NCI-H2196 (cell line): ENCODE measurements at regions not wholly inside any gene's neighbourhood (a gene's known extent, or its start where the extent isn't known, plus 50 kb on each side); places are given as distances from the start of the nearest gene placed in this dataset.

Experiments used
- DNase-seq: peaks from one replicate; lab custom pipeline; 2025; ENCODE audit not compliant: unreplicated experiment; lab: John Stamatoyannopoulos, UW

DNA sequence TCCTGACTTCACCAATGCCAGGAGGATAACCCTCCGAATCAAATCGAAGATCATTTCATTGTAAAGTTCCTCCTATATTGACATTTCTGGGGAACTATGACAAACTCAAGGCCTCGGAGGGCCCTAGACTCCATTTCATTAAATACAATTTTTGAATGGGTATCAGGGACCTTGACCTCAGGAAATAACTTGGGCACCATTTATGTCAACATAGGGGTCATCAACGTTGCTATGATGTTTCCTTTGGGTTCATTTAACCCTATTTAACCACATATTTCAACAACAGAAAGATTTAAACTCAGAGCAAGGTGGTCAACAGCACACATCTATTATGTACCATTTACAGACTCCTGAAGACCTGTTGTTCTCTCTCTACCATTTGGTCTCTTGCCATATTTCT lies 395.1 kb downstream of the TRIML1 start:
- DNase-seq, result no peak

DNA sequence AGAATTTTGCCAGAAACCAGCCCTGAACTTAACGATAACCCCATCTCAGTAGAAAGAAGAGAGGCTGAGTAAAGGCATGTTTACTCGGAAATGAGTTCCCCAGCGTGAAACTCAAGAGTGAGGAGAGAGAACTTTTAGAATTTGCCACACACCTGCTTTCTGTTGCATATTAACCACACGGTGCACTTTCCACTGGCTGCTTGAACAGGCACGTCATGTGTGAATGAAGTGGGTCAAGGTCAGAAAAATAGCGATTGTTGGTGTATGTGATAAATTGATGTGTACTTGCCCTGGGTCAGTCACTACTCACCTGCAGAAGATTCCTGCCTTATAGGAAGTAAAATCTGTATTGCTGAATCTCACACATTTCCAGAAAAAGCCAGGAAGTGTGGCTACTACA lies 395.7 kb downstream of the TRIML1 start:
- no peak for DNase-seq

DNA sequence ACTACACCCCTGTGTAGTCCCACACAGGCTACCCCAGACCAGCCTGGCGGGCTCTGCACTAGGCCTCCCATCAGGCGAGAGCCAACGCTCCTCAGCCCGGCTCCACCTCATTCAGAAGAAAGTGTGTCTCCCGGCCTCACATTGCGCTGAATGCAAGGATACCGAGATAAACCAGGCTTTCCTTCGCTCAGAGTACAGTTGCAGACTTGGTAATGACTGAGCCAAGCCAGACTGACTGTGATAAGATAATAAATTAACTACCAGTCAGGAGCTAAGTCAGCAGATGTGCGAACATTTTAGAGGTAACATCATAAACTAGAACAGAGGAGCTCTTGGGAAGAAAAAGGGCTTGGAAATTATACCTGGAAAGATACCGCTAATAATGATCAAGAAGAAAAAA lies 397.6 kb downstream of the TRIML1 start:
- DNase-seq, result no peak

DNA sequence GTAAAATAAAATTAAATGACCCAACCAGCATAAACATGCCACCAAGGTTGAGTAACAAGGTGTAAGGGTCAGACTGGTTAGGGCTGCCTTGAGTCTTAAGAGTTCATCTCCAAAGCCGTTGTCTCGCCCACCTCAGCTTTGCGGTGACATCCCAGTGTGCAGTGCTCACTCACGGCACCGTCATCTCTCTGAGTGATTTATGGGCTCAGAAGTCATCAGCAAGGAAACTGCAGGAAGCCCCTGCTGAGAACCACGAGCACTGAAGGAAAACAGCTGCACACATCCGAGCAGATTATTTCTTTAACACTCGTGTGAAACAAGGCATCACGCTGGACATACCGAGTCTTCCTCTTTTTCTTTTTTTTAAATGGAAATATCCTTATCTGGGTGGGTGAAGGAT lies 411.1 kb downstream of the TRIML1 start:
- DNase-seq, result no peak

DNA sequence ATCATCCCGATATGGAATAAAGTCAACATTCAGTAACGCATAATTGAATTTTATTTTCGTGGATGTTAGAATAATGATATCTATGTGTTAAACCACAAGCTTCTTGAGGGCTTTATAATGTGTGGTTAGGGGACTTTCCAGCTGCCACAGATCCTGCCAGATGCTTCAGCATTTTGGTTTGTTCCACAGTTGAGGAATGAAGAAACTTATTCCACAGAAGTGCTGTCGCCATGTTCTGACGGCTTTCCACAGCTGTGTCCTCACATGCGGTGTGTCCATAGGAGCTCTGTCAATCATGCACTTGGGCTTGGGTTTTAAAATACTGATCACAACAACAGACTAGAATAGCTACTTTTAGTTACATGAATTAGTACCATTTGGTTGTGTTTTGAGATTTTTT lies 411.9 kb downstream of the TRIML1 start:
- no peak for DNase-seq

DNA sequence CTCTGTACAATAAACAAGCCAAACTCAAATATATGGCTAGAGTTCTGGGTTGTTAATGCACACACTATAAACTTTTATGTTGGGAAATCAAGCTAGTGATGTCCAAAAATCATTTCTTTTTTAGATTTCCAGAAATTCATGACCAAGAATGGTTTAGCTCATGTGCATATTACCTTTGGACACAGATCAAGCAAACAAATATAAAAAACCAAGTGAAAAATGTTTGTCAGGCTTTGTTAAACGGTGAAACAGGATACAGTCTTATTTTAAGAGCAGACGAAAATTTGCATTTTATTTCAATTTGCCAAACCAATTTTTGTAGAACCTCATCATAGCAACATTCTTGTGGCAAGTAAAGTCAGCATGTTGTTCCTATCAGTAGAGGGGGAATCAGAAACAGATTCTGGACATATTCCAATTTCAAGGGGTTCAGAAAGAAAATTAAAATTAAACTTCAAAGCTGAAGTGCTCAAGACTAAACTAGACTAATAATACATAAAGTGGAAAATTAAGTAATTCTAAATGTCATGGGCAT lies 413.6 kb downstream of the TRIML1 start:
- no peak for DNase-seq

DNA sequence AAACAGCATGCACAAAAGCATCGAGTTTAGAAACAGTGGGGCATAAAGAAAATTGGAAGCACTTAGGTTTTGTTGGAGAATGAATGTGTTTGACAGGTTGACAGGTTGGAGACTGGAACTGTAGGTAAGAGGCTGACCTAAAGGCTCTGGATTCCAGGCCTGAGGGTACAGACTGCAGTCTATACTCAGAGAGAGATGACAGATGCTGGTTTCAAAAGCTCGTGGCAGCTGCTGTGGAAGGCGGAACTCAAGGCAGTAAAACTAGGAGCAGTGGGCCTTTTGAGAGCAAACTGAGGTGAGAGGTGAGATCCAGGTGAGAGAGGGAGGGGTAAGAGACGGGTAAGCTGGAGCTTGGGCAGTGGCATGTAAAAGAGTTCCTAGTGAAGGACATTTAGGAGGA lies 415.2 kb downstream of the TRIML1 start:
- DNase-seq, result no peak

DNA sequence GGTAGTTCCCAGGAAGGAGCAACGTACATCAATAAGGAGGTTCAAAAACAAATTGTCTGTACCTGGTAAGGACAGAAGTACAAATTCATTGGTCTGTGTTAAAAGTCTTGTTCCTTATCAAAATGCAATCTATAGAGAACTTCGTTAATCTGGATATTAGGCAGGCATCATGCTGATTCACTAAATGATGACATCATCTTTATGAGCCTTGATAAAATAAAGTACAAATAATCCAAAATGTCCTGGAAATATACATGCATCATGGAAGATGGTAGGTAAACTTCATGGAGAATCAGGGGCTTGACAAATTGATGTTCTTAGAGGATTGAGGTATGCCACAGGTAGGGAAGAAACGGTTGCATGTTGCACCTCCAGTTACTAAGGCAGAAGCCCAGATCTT lies 433.9 kb downstream of the TRIML1 start:
- no peak for DNase-seq

DNA sequence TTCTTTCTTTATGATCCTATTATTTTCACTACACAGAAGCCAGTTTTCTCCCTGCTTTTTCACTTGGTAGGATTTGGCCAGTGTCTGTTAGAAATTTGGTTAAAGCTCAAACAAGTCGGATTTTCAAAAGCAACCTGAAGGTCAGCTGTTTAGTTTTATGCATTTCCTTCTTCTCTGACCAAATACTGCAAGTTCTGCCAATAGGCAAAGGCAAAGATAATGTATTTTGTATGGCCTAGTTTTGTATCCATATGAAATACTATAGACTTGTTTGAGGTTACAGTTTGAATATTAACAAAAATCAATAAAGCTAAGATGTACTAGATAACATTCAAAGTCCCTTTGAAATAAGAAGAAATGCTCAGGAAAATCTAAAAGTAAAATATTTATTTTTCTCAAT lies 439.4 kb downstream of the TRIML1 start:
- DNase-seq, result no peak

DNA sequence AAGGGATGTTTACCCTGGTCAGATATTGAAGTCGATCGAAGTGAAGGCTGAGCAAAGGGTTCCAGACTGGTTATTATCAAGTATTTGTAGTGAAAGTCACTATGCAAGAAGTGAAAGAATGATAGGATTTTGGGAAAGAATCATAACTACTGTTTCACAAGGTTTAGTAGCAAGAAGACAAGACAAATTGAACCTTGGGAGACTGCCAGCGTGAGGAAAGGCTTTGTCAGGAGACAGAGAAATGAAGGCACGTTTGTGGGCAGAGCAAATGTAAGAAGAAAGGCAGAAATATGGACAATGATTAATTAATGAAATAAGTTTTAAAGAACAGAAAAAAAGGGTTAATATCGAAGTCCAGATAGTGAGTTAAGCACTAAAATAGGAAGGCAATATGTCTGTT lies 456.8 kb downstream of the TRIML1 start:
- no peak for DNase-seq

DNA sequence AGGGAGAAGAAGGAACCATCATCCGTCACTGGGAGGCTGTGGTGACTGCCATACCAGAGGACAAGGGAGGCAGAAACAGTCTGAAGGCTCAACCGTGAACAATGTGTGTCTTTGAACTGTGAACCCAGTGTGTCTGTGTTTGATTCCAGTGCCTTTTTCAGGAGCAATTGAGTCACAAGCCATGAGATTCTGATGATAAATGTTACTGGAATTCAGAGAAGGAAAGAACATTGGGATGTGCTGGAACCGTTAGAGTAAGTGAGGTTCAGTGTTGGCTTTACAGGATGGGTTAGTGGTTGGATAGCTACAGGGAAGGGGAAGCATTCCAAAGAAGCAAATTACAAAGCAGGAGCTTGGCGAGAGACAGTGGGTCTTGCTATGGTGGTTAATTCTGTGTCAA lies 464.4 kb downstream of the TRIML1 start:
- DNase-seq, result no peak

DNA sequence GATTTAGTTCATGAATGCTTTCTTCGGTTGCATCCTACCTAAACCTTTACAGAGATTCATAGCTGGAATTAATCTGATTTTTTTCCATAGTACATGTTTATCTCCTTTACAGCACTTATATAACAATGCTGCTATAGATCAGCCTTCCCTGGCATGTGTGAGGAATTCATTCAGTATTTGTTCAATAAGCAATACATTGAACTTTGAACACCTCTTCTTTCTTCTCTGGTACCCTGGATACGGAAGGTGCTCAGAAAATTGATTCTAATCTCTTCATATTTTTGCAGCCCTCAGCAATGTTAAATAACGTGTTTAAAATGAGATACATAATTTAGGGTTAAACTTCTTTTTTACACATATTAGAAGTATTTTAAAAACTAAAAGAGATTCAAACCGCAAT lies 467.4 kb downstream of the TRIML1 start:
- no peak for DNase-seq

DNA sequence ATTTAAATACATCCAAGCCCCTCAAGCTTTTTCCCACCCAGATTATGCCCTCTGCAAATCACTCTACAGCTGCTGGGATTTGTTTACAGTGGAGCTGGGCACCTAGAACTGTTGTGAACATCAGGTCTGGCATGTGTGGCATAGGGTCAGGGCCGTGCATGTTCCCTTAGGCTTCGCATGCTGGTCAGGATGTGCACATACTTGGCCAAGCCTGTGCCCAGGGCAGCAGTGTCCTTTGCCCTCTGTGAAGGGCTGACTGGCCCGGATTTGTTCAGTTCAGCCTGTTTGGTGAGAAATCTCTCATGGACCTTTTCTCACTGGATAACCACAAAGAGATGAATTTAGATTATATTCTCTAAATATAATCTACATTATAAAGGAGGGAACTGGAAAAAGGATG lies 471.9 kb downstream of the TRIML1 start:
- no peak for DNase-seq

DNA sequence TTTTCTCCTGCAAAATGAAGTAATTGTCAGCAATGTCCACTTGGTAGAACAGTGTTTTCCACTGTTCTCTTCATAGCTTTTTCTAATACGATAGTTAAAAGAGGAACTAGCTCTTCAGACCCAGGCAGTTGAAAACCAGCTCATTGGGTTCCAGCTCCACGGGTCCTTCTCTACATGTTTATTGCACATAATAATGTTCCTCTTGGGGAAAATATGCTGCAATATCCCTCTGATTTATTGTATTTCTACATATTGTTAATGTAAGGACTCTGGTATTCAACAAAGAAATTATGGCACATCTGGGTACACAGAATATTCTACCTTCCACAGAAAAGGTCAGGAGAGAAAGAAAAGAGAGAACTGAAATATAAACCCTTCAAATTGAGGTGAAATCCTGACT lies 473.4 kb downstream of the TRIML1 start:
- no peak for DNase-seq

DNA sequence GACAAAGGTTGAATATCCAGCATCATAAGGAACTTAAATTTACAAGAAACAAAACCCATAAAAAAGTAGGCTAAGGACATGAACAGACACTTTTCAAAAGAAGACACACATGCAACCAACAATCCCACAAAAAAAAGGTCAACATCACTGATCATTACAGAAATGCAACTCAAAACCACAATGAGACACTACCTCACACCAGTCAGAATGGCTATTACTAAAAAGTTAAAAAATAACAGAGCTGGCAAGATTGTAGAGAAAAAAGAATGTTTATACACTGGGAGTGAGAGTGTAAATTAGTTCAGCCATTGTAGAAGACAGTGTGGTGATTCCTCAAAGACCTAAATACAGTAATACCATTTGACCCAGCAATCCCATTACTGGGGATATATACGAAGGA lies 474.7 kb downstream of the TRIML1 start:
- no peak for DNase-seq

DNA sequence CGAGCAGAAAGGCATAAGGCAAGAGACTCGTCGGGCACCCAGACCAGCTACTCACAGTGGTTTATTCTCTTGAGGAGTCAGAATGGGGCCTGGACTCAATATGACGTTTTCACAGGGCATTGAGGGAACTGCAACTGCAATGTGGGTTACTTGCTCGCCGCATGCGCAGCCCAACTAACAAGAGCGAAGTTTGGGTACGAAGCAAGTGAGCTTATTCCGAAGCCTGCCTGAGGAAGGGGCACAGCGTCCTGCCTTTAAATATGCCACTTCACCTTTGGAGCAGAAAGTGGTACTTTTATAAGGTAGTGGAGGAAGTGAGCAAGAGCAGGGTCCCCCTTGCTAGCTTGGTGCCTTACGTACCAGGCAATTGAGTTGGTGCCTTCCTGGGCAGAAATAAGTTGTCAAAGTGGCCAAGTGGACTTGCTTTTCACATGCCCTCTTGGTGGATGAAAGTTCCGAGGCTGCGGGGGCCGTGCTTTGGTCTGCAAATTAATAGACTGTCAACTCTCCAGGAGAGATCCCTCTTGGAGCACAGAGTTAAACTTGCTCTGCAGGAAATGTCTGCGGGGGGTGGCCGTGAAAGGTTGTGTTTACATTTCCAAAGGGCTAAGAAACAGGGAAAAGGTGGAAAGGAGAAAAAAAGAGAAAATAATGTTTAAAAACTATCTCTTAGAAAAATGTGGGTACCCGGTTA lies 480.4 kb downstream of the TRIML1 start:
- no peak for DNase-seq

DNA sequence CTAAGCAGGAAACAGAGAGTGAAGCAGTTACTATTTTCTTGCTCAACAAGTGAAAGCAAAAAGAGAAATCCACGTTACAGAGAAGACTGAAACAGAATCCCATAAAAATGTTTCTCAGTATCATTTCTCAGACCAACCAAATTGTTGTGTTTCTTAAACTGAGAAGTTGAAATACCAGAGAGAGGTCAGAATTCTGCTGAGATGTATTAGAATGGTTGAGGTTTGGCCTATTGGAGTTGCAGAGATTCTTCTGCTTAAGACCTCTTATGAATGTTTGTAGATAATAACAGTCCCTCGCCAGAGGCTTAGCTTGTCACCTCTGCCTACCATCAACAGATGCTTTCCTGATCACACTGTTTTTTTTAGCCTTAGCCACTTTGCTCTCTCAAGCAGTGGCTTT lies 481.4 kb downstream of the TRIML1 start:
- no peak for DNase-seq

DNA sequence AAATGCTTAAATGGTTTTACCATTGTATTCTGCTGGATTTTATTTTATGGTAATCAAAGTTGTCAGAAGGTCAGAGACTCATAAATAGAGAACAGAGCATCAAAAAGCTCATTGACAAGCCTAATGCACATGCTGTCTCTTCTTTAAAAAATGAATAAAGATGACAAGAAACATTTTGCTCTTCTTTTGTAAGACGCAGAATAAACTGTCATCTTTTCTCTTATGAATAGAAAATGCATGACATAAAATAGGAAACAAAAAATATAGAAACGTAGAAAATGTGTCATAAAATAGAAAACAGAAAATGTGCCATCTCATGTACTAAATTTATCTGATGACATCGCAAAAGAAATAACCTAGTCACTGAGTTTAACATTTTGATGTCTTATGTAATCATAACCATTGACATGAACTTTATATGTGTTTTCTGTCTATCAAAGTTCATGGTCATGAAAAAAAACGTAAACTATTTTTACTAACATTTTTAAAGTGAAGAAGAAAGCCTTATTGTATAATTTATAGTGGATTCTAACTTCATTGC lies 484.1 kb downstream of the TRIML1 start:
- no peak for DNase-seq

DNA sequence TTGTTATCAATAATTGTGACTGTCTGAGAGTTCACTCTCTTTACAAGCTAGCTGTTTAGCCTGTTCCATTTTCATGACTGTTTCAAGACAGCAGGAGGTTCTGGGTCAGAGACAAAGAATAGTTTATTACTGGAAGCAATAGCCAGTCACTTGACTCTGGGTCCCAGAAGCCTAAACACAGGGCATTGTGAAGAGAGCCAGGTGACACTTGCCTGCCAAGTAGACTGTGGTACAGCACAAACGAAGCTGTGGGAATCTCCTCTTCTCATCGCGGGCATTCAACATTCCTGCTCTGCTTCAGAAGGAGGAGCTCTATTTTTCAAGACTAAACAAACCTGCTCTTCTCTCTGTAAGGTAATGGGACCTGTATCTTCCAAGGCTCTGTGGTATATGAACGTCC lies 485.1 kb downstream of the TRIML1 start:
- DNase-seq, result no peak

DNA sequence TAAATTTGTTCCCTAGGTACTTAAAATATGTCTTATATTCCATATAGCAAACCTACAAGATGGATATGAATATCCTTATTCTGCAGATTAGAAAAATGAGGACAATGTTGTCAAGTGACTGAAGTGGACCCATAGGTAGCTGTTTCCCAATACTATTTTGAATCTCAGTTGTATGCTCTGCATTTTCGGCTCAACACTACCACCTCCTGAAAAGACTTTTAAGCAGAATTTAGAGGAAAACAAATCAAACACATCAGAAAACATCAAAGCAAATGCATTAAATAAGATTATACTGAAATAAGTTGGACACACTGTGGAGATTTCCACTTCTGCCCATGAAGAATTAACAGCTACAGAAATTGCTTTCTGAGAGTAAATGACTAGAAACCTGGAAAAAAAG lies 488.7 kb downstream of the TRIML1 start:
- DNase-seq, result no peak

DNA sequence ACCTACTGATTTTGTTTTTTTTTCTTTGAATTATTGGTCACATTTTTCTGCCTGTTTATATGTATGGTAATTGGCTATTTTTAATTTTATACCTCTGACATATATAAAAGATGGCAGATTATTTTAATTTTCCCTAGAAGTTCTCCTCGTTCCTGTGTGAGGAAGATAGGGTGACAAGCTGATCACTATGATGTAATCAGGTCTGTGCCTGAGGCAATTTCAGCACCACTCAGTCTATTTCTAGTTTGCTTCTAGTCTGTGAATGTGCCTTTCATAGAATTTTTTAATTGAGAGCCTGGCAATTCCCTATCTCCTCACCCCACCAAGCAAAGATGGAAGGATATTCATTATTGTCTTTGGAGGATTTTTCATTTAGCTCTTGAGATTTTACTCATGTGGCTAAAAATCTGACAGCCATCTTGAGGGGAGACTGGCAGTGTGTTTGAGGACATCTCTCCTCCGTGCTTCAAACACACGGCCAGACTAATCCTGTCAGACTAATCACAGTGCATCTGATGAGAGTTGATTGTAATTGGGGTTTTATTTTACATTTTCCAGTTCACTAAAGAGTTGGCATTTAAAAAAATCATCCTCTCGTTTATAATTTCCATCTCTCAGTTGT lies 500.3 kb downstream of the TRIML1 start:
- DNase-seq, result no peak

DNA sequence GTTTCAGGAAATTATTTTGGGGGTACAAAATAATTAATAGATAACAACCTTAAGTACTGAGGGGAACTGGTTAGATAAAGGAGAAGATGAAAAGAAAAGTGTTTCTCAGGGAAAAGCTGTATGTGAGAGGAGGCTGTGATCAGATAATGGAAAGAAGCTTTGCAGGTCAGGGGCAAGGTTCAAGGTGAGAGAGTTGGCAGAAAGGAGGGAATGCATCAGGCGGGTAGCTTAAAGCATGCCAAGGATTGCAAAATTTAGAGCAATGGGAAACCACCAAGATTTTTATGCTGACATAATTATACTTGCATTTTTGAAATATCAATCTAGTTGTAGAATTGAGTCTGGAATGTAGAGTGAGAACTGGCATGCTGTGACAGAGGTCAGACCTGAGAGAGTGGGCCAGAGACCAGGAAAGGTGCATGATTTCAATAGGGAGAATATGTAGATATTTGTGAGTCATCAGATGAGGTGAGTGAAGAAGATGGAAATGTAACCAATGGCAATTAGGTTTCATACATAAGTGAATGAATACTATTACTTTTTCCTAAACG lies 508.7 kb downstream of the TRIML1 start:
- no peak for DNase-seq
